HEK293 (cell line): ENCODE measurements at regions not wholly inside any gene's neighbourhood (a gene's known extent, or its start where the extent isn't known, plus 50 kb on each side); places are given as distances from the start of the nearest gene placed in this dataset.

ENCODE experiments used
- CTCF ChIA-PET: fragments of 350-600 bp; formaldehyde crosslinking; extraction: SDS; loops from one replicate; lab custom pipeline; 2021; ENCODE audit warnings: antibody characterized with exemption; lab: Yijun Ruan, JAX
- POLR2A ChIA-PET: fragments of 300-600 bp; formaldehyde crosslinking; extraction: SDS; loops from one replicate; lab custom pipeline; 2020; ENCODE audit warnings: antibody characterized with exemption, inconsistent platforms; lab: Yijun Ruan, JAX
- H3K27ac ChIP-seq: fragments of 200-500 bp; sonication (Bioruptor generic); 2 replicates; pipeline ENCODE4 v1.5.1; 2014; ENCODE audit warnings: low read depth, low read length, control low read depth, inconsistent platforms; ENCODE audit errors: extremely low read depth
- H3K36me3 ChIP-seq, 2 experiments: fragments of 200-500 bp in 1 of 2; sonication (Bioruptor generic) in 1 of 2; 1 replicate in 1 of 2; 2 replicates in 1 of 2; pipeline ENCODE4 v1.5.1; 2014 to 2017; ENCODE audit warnings: inconsistent platforms in 2 of 2, low read length in 2 of 2; ENCODE audit not compliant: control insufficient read depth in 2 of 2, insufficient read depth in 1 of 2
- H3K4me1 ChIP-seq: fragments of 200-500 bp; sonication (Bioruptor generic); 2 replicates; pipeline ENCODE4 v1.5.1; 2014; ENCODE audit warnings: mild to moderate bottlenecking, low read length, inconsistent platforms; ENCODE audit not compliant: control insufficient read depth, insufficient read depth
- H3K4me3 ChIP-seq: 2 replicates; pipeline ENCODE4 v1.5.1; 2011; ENCODE audit warnings: low read depth, mild to moderate bottlenecking, control low read depth, low read length, moderate library complexity
- H3K9me3 ChIP-seq: fragments of 200-500 bp; sonication (Bioruptor generic); 2 replicates; pipeline ENCODE4 v1.5.1; 2014; ENCODE audit warnings: low read depth, low read length, inconsistent platforms; ENCODE audit not compliant: control insufficient read depth, insufficient read depth
- EGR2 ChIP-seq: fragments of 450-650 bp; formaldehyde crosslinking; IDR thresholded peaks from 2 replicates; pipeline ENCODE4 v1.5.1; 2016; ENCODE audit warnings: low read depth, missing biosample characterization, missing genetic modification characterization
- GLI4 ChIP-seq: fragments of 450-650 bp; formaldehyde crosslinking; IDR thresholded peaks from 2 replicates; pipeline ENCODE4 v1.5.1; 2016; ENCODE audit warnings: missing biosample characterization, missing genetic modification characterization
- GLIS1 ChIP-seq: fragments of 450-650 bp; formaldehyde crosslinking; IDR thresholded peaks from 2 replicates; pipeline ENCODE4 v1.5.1; 2016; ENCODE audit warnings: missing biosample characterization, missing genetic modification characterization
- HOXD13 ChIP-seq: sonication (generic); formaldehyde crosslinking; IDR thresholded peaks from 2 replicates; pipeline ENCODE4 v1.8.0; 2022; ENCODE audit warnings: missing genetic modification reagents, borderline replicate concordance
- KLF17 ChIP-seq: fragments of 450-650 bp; formaldehyde crosslinking; IDR thresholded peaks from 2 replicates; pipeline ENCODE4 v1.5.1; 2016; ENCODE audit warnings: missing biosample characterization, missing genetic modification characterization
- REST ChIP-seq: fragments of 450-650 bp; formaldehyde crosslinking; IDR thresholded peaks from 2 replicates; pipeline ENCODE4 v1.5.1; 2016; ENCODE audit warnings: missing biosample characterization, missing genetic modification characterization
- SP2 ChIP-seq: fragments of 450-650 bp; formaldehyde crosslinking; IDR thresholded peaks from 2 replicates; pipeline ENCODE4 v1.5.1; 2016; ENCODE audit warnings: missing biosample characterization, missing genetic modification characterization
- SP3 ChIP-seq: fragments of 450-650 bp; formaldehyde crosslinking; IDR thresholded peaks from 2 replicates; pipeline ENCODE4 v1.5.1; 2016; ENCODE audit warnings: missing biosample characterization, missing genetic modification characterization
- ZBTB6 ChIP-seq: fragments of 450-650 bp; formaldehyde crosslinking; IDR thresholded peaks from 2 replicates; pipeline ENCODE4 v1.5.1; 2017; ENCODE audit warnings: missing biosample characterization, missing genetic modification characterization
- ZFP37 ChIP-seq: fragments of 450-650 bp; formaldehyde crosslinking; IDR thresholded peaks from 2 replicates; pipeline ENCODE4 v1.5.1; 2016; ENCODE audit warnings: missing biosample characterization, missing genetic modification characterization
- ZNF10 ChIP-seq: fragments of 450-650 bp; formaldehyde crosslinking; IDR thresholded peaks from 2 replicates; pipeline ENCODE4 v1.5.1; 2017; ENCODE audit warnings: missing biosample characterization, missing genetic modification characterization
- ZNF121 ChIP-seq: fragments of 450-650 bp; formaldehyde crosslinking; IDR thresholded peaks from 2 replicates; pipeline ENCODE4 v1.5.1; 2016; ENCODE audit warnings: missing biosample characterization, missing genetic modification characterization
- ZNF138 ChIP-seq: fragments of 450-650 bp; formaldehyde crosslinking; IDR thresholded peaks from 2 replicates; pipeline ENCODE4 v1.5.1; 2016; ENCODE audit warnings: missing biosample characterization, missing genetic modification characterization, borderline replicate concordance
- ZNF23 ChIP-seq: fragments of 450-650 bp; formaldehyde crosslinking; IDR thresholded peaks from 2 replicates; pipeline ENCODE4 v1.5.1; 2016; ENCODE audit warnings: missing biosample characterization, missing genetic modification characterization, borderline replicate concordance
- ZNF362 ChIP-seq: fragments of 450-650 bp; formaldehyde crosslinking; IDR thresholded peaks from 2 replicates; pipeline ENCODE4 v1.5.1; 2016; ENCODE audit warnings: missing biosample characterization, missing genetic modification characterization
- ZNF37A ChIP-seq: fragments of 450-650 bp; IDR thresholded peaks from 2 replicates; pipeline ENCODE4 v1.5.1; 2018; ENCODE audit warnings: missing biosample characterization, missing genetic modification characterization
- ZNF398 ChIP-seq: fragments of 450-650 bp; formaldehyde crosslinking; IDR thresholded peaks from 2 replicates; pipeline ENCODE4 v1.5.1; 2017; ENCODE audit warnings: missing biosample characterization, missing genetic modification characterization
- ZNF416 ChIP-seq: fragments of 450-650 bp; formaldehyde crosslinking; IDR thresholded peaks from 2 replicates; pipeline ENCODE4 v1.5.1; 2016; ENCODE audit warnings: missing biosample characterization, missing genetic modification characterization
- ZNF530 ChIP-seq: fragments of 450-650 bp; formaldehyde crosslinking; IDR thresholded peaks from 2 replicates; pipeline ENCODE4 v1.5.1; 2016; ENCODE audit warnings: low read depth, missing biosample characterization, missing genetic modification characterization
- ZNF544 ChIP-seq: fragments of 450-650 bp; formaldehyde crosslinking; IDR thresholded peaks from 2 replicates; pipeline ENCODE4 v1.5.0; 2017; ENCODE audit warnings: missing biosample characterization, missing genetic modification characterization
- ZNF560 ChIP-seq: fragments of 450-650 bp; formaldehyde crosslinking; IDR thresholded peaks from 2 replicates; pipeline ENCODE4 v1.5.1; 2017; ENCODE audit warnings: missing biosample characterization, missing genetic modification characterization, borderline replicate concordance
- ZNF654 ChIP-seq: fragments of 450-650 bp; formaldehyde crosslinking; IDR thresholded peaks from 2 replicates; pipeline ENCODE4 v1.5.1; 2016; ENCODE audit warnings: low read depth, missing biosample characterization, missing genetic modification characterization
- ZNF658 ChIP-seq: fragments of 450-650 bp; formaldehyde crosslinking; IDR thresholded peaks from 2 replicates; pipeline ENCODE4; 2016; ENCODE audit warnings: missing biosample characterization, missing genetic modification characterization
- ZNF777 ChIP-seq: fragments of 450-650 bp; formaldehyde crosslinking; IDR thresholded peaks from 2 replicates; pipeline ENCODE4 v1.5.1; 2017; ENCODE audit warnings: missing biosample characterization, missing genetic modification characterization, borderline replicate concordance
- ZNF792 ChIP-seq: fragments of 450-650 bp; formaldehyde crosslinking; IDR thresholded peaks from 2 replicates; pipeline ENCODE4 v1.5.1; 2016; ENCODE audit warnings: missing biosample characterization, missing genetic modification characterization
- ZSCAN30 ChIP-seq: fragments of 450-650 bp; IDR thresholded peaks from 2 replicates; pipeline ENCODE4 v1.5.1; 2018; ENCODE audit warnings: missing biosample characterization, mild to moderate bottlenecking, missing genetic modification characterization, moderate library complexity

GRCh38 chr5:57696825-57697570 lies 214.4 kb upstream of the ACTBL2 start:
- no peak for TF ChIP-seq ZNF138
- no peak for TF ChIP-seq ZNF398
- TF ChIP-seq SP2 (tag by site-specific recombination) = no peak
- TF ChIP-seq ZFP37 (tag by site-specific recombination) = no peak
- no peak for TF ChIP-seq ZNF23 (tag by site-specific recombination)
- TF ChIP-seq ZNF792 = no peak
- TF ChIP-seq ZNF416 (tag by site-specific recombination) = no peak
- TF ChIP-seq SP3 (tag by site-specific recombination) = no peak
- TF ChIP-seq HOXD13 (CRISPR knock-in tag) = no peak
- TF ChIP-seq ZNF530 (tag by site-specific recombination) = no peak
- TF ChIP-seq ZNF658 (tag by site-specific recombination) = no peak
- no peak for TF ChIP-seq ZNF10 (tag by site-specific recombination)
- no peak for TF ChIP-seq ZNF121
- no peak for TF ChIP-seq GLIS1 (tag by site-specific recombination)
- H3K9me3 ChIP-seq = no peaks in the 10 kb centered on the region
- ChIA-PET CTCF (interaction anchor here (0.5 to 1.5 kb wide), 6 partner anchors 14 to 402 kb away, joined by 3 to 9 read pairs (median 4); no protein-coding TSS in a partner anchor), POLR2A (no interaction called here)
- no peaks in the 10 kb centered on the region for H3K36me3 ChIP-seq
- H3K4me3 ChIP-seq = no peak overlapping the region
- 0 out of 2 replicates have a peak, but pooled peaks cover 4% of the 10 kb centered on the region for H3K4me1 ChIP-seq
- no peak overlapping the region for H3K27ac ChIP-seq

- Histone ChIP-seq H3K36me3 (no peaks in the 10 kb centered on the region), H3K4me1 (0 out of 2 replicates have a peak, but pooled peaks cover 4% of the 10 kb centered on the region), H3K4me3 (no peak overlapping the region), H3K9me3 (no peaks in the 10 kb centered on the region), H3K27ac (no peak overlapping the region)
- ChIA-PET POLR2A (no interaction called here), CTCF (interaction anchor here (0.6 to 1.5 kb wide), 5 partner anchors 13 to 402 kb away, joined by 3 to 9 read pairs (median 4); no protein-coding TSS in a partner anchor)
- TF ChIP-seq ZSCAN30 = no peak
- TF ChIP-seq REST (tag by site-specific recombination) = no peak
- no peak for TF ChIP-seq EGR2 (tag by site-specific recombination)
- no peak for TF ChIP-seq KLF17
- no peak for TF ChIP-seq ZNF654 (tag by site-specific recombination)
- no peak for TF ChIP-seq ZNF560 (tag by site-specific recombination)
- TF ChIP-seq ZNF362 = no peak
- no peak for TF ChIP-seq GLI4 (tag by site-specific recombination)
- TF ChIP-seq ZNF37A (tag by site-specific recombination) = no peak
- TF ChIP-seq ZNF544 (tag by site-specific recombination) = no peak
- TF ChIP-seq ZNF792 = no peak
- TF ChIP-seq ZNF777 (tag by site-specific recombination) = no peak
- TF ChIP-seq ZBTB6 (tag by site-specific recombination) = no peak
These were observed 213.8 kb upstream of the ACTBL2 start for GRCh38 chr5:57696389-57696769.
